HG02870 (cell line): ENCODE measurements at regions not wholly inside any gene's neighbourhood (a gene's known extent, or its start where the extent isn't known, plus 50 kb on each side); places are given as distances from the start of the nearest gene placed in this dataset.
"Not testable (repeated sequence)": the region's sequence is repeated elsewhere in the genome, so short reads cannot be mapped to it uniquely, and the experiment has no call there.

Experiments
- ATAC-seq: cut with Tn5 transposase; IDR thresholded peaks from one replicate; pipeline ENCODE4 v1.9.1; 2021; ENCODE audit warnings: mild to moderate bottlenecking, moderate library complexity; ENCODE audit not compliant: unreplicated experiment

DNA sequence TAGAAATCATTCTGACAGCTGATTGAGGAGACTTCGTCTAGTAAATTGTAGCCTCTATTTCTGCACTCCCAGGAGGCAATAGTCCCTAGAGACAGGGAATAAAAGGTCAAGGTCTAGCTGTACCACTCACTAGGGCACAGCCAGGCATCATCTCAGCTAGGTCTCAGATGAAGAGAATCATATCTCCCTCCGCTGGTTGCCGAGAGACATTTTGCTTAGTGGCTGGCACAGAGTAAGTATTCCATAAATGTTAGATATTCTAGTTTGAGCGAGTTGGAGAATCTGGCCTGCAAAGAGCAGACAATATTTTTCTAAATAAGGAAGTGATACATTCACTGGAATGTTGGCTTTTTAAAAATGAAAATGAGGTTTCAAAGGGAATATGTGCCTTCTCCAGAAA lies 180.4 kb upstream of the ACTBL2 start:
- ATAC-seq: no peak

DNA sequence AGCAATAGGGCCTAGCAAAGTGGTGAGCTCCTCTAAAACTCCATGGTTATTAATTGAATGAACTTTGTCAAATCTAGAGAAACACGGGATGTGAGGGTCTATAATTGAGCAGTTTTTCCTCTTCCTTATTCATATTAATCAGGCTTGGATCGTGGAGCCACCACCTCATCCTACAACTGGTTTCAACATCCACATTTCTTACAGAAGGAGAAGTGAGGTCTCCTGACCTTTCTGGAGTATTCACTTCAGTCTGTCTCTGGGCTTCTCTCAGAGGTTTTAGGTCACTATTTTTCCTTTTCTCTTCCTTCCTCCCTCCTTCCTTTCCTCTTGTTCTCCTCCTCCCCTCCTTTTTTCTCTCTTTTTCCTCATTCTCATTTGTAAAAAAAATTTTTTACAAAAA lies 177.3 kb upstream of the ACTBL2 start:
- ATAC-seq: no peak

- no peak for ATAC-seq
Observed at GRCh38 chr5:57658018-57658417, 175.4 kb upstream of the ACTBL2 start.

DNA sequence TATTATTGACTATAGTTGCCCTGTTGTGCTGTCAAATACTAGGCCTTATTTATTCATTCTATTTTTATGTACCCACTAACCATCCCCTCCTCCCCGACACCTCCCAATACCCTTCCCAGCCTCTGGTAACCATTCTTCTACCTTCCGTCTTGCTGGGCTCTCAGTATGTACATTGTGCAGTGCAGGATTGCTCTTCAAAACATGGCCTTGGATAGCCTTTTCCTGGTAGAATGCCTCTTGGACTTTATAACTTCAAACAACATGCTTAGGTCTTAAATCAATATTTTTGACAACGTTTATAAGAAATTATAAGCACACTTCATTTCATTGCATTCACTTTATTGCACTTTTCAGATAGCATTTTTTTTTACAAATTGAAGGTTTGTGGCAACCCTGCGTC lies 172.6 kb upstream of the ACTBL2 start:
- no peak for ATAC-seq

DNA sequence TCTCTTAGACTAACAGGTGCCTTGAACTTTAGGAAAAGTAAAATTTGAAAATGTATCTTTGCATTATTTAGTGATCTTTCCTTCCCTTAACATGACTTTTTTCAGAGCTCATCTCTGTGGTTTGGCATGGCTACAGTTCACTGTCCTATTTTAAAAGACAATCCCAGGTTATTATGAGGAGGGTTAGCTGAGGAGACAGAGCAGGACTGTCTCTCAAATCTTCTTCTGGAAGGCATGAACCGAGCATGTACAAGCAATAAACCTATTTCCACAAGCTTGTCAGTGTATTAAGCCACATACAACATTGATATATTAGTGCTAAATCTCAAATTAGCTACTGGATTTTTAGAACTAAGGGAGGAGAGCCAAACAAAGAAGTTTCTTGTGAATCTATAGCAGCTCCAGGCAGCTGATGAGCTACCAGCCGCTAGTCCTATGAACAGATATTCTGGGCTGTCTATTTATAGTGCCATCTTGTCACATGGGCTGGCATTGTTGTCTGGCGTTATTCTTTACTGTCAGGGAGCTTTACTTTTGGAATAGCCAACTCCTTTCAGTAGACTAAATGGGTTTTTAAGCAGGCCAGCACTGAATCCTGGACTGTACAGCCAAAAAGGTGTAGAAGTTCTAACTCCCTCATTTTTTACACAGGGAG lies 171.2 kb upstream of the ACTBL2 start:
- no peak for ATAC-seq

DNA sequence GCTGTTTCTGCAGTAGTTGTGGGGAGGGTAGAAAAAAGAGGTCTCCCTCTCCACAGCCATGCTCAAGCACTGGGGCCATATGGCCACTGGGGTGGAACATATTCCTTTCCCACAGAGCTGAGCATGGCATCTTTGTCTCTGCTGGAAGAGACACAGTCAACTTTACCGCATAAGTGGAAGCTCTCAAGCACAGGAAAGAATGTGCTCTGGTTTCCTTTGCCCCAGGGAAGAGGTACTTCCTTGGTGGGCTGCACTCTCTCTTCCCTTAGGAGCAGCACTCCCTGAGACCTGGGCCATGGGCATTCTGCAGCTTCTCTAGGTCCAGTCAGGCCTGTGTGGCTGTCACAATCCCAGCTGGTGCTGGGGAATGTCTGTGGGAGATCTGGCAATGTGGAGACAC lies 168.5 kb upstream of the ACTBL2 start:
- ATAC-seq: no peak

- ATAC-seq: peak; percentile 96
Observed at GRCh38 chr5:57650360-57651069, 167.9 kb upstream of the ACTBL2 start.

DNA sequence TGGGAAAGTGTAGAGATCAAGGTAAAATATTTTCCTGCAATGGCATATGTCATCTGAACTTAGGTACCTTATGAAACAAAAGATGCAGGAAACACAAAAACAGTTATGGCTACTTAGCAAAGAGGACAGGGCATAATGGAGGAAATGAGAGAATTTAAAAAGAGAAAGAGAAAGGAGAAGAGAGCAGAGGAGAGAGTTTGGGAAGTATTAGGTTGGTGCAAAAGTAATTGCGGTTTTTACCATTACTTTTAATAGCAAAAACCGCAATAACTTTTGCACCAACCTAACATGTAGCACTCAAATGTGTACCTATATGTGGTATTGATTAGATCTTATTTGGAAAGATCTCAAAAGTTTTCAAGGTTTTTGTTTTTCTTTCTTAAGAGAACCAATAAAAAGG lies 160.1 kb upstream of the ACTBL2 start:
- no peak for ATAC-seq

DNA sequence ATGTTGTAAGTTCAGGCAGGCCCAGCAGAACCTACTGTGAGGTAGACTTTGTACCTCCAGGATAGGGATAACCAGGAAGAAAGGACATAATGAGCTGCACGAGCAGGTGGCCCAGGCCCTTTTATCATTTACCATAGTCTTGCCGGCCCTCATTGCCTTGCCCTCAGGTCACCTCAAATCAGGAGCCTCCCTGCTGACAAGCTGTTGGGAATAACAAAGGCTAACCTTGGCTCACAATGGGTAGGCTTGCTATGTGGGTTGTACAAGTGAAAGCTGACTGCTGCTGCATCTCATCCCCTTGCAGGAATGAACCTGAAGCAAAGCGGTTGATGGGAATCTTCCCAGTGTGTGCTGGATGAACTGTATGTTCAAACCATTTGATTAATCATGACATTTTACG lies 159.5 kb upstream of the ACTBL2 start:
- ATAC-seq: no peak

DNA sequence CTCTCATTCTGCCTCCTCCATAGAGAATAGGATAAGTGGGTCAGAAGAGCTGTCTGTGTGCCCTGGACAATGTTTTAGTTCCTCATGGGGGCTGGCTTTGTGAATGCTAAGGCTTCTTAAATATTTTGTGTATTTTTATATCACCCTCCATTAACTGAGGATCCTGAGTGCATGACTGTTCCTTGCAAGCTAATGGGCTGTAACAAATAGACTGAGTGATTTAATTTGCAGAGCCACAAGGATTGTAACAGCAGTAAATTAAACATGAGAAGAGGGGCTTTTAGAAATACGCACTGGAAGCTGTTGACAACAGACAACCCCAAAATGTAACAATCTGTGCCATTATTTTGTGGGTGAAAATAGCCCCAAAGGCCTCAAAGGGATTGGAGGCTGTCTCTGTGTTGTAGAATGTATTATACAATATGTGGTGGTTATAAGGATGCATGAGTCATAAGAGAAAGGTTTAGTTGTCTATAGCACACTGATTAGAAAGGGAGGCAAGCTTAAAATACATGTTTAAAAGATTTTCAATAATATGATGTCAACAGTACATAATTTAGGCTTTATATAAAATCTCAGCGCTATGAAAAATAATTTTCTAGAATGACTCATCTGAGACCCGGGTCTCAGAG lies 152.7 kb upstream of the ACTBL2 start:
- ATAC-seq: no peak

DNA sequence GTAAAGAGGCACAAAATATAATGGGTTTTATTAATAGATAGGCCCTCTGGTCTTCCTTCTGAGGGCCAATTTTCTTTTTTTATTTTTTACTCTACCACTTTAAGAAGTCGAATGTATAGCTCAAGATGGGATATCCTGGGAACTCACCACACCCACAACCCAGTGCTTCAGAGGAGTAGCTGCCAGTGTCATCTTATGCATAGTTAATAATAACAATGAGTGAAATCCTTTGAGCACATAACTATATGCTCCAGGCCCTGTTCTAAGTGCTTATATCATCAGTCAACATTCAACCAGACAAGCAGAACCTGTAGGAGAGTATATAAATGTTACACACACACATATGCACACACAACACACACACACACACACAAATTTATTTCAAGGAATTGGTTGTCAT lies 150.3 kb upstream of the ACTBL2 start:
- no peak for ATAC-seq

- not testable (repeated sequence) for ATAC-seq
Observed at GRCh38 chr5:57631139-57631538, 148.5 kb upstream of the ACTBL2 start.

DNA sequence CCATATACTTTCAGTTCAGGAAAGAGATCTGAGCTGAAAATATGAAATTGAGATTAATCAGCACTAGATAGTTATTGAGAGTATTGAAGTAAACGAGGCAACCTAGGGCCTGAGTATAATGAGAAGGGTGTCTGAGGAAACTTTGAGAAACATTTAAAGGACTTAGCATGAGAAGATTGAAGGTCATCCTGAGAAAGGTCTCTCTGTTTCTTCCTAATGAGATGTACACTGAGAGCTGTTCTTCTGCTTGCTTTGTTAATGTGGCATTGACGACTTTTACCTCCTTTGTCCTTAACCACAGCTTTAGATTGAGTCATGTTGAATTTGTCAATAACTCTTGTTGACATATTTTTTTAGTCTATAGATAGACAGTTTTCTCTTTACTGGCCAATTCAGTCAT lies 145.1 kb upstream of the ACTBL2 start:
- ATAC-seq: no peak

GRCh38 chr5:57626703-57627102 lies 144.1 kb upstream of the ACTBL2 start:
- no peak for ATAC-seq

DNA sequence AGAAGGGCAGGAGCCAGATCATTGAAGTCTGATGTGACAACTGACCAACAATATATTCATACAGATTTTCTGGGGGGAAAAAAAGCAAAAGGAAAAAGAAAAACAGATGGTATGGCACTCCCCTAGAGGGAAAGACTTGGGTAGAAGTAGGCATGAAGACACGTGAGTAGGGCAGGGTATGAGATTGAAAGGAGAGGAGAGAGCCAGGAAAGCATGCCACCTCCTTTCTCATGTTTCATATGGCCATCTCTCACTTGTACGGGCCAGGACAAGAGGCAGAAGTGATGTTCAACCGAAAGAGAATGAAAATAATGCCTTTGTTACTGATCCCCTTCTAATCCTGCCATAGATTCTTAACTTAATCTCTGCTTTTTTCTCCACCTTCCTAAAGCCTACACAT lies 139.0 kb upstream of the ACTBL2 start:
- ATAC-seq: no peak

DNA sequence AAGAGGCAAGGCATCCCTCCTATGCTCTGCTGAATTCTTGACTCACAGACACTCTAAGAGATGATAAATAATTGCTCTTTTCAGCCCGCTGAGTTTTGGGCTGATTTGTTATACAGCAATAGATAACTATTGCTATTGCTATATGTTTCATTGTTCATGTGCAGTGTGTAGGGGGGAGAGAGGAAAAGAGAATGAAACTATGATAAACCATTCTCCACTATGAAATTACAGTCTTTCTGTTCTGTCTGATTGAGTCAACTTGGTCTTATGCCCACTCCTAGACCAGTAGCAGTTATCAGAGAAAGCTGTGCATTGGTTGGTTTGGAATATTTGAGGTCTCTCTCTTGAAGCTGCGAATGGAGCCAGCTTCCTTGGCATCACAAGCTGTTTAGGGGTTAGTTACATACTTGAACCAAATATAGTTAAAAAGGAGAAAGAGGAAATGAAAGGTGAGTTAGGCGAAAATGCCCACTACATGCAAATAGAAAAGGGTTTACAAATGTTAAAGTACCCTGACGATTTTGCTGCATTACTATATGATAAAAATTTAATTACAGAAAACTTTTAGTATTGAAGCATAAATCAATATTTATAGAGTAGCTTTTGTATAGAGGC lies 136.3 kb upstream of the ACTBL2 start:
- no peak for ATAC-seq

- ATAC-seq: no peak
Observed at GRCh38 chr5:57613741-57614140, 131.1 kb upstream of the ACTBL2 start.

DNA sequence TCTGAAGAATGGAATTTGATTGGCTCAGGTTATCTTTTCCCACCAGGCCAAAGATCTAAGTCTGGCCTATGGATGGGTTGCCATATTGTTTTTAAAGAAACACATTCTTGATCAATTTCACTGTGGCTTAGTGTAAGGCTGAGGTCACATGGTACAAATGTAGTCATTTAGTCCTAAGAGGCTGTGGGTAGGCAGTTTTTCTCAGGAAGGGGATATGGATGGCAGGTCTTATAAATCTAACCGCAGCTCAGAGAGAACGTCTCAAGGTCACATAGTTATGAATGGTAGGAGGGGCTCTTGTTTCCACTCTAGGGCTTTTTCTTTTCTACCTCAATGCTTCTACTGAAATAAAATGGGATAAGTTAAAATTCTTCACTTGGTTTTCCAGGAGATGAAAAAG lies 128.6 kb upstream of the ACTBL2 start:
- ATAC-seq: no peak

GRCh38 chr5:57608542-57608941 lies 125.9 kb upstream of the ACTBL2 start:
- ATAC-seq: no peak

DNA sequence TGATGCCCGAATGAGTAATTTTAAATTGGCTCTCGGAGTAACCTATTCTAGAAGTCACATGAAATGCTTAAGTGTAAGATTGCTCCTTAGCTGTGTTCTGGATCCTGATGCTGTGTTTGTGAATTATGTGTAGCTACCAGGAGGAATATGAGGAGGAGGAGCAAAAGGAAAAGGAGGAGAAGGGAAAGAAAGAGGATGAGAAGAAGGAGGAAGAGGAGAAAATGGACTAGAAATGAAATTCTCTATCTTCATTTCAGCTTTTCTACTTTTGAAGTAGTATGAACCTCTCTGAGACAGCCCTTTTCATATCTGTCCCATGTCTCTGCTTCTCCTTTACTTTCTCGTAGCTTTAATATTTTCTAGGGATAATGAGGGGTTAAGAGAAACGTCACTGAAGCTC lies 119.4 kb upstream of the ACTBL2 start:
- ATAC-seq: no peak

- ATAC-seq: no peak
Observed at GRCh38 chr5:57600321-57600720, 117.7 kb upstream of the ACTBL2 start.

- no peak for ATAC-seq
Observed at GRCh38 chr5:57598756-57599155, 116.1 kb upstream of the ACTBL2 start.
